ENCODE measurements at regions not wholly inside any gene's neighbourhood (a gene's known extent, or its start where the extent isn't known, plus 50 kb on each side); places are given as distances from the start of the nearest gene placed in this dataset.
"Not testable (repeated sequence)": the region's sequence is repeated elsewhere in the genome, so short reads cannot be mapped to it uniquely, and the experiment has no call there.

DNA sequence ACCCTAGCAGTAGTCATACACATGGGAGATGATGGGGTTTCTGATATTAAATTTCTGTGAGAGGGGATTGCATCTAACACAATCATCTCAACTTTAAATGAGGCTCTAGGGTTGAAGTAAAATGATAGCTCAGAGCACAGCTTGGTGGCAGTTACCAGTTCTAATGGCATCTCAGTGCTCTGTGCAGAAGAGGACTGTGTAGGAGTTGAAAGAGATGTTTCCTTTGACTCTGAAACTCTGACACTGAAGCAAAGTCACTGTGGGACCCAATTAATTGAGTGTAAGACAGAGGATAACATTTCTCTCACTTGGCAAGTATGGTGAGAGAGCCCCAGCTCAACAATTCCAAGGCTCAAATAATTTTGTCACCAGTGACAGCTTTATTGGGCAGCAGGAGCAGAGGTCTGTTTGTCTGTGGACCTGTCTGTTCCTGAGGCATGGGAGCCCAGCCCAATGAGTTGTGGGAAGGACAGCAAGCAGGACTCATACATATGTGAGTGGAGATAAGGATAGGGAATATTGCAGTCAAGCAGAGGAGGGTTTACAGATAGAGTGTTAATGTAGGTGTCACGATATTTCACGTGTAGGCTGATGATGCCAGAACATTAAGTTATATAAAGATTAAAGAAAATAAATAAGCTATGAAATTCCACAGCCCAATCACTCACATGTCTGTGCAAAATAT lies 76.7 kb upstream of the NAF1 start:
- TF ChIP-seq, protein P1, sequence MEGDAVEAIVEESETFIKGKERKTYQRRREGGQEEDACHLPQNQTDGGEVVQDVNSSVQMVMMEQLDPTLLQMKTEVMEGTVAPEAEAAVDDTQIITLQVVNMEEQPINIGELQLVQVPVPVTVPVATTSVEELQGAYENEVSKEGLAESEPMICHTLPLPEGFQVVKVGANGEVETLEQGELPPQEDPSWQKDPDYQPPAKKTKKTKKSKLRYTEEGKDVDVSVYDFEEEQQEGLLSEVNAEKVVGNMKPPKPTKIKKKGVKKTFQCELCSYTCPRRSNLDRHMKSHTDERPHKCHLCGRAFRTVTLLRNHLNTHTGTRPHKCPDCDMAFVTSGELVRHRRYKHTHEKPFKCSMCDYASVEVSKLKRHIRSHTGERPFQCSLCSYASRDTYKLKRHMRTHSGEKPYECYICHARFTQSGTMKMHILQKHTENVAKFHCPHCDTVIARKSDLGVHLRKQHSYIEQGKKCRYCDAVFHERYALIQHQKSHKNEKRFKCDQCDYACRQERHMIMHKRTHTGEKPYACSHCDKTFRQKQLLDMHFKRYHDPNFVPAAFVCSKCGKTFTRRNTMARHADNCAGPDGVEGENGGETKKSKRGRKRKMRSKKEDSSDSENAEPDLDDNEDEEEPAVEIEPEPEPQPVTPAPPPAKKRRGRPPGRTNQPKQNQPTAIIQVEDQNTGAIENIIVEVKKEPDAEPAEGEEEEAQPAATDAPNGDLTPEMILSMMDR (conservative IDR thresholded peaks at IDR 0.05), result no peak
- Mint-ChIP-seq H3K4me3 (no peak overlapping the region), H3K27ac (no peak overlapping the region), H3K36me3 (no peaks in the 10 kb centered on the region), H3K4me1 (ENCODE audit: unreplicated experiment) (no peaks in the 10 kb centered on the region), H3K27me3 (no peaks in the 10 kb centered on the region), H3K9me3 (no peaks in the 10 kb centered on the region)
- DNase-seq (ENCODE audit: extremely low spot score, unreplicated experiment), result no peak

DNA sequence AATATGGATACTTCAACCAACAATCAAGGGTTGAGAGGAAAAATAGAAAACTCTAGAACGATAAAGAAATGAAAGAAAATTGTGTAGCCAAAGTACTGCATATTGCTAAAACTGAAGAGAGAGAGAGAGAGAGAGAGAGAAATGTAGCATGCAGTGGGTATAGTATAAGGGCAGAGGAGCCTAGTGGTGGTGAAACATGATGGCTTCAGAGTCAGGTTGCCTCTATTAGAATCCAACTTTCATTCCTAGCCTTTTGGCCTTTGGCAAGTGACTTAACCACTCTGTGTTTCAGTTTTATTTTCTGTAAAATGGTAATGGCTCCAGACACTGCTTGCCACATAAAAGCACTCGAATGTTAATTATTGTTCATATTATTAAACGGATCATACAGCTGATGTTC lies 71.2 kb upstream of the NAF1 start:
- no peak overlapping the region for H3K27ac Mint-ChIP-seq
- no peak for DNase-seq (ENCODE audit: extremely low spot score, unreplicated experiment)
- TF ChIP-seq, protein P1 (conservative IDR thresholded peaks at IDR 0.05), result no peak
- H3K36me3 Mint-ChIP-seq, result no peaks in the 10 kb centered on the region
- no peak overlapping the region for H3K4me3 Mint-ChIP-seq
- no peaks in the 10 kb centered on the region for H3K27me3 Mint-ChIP-seq
- no peaks in the 10 kb centered on the region for H3K4me1 Mint-ChIP-seq (ENCODE audit: unreplicated experiment)
- peaks cover 5% of the 10 kb centered on the region for H3K9me3 Mint-ChIP-seq

DNA sequence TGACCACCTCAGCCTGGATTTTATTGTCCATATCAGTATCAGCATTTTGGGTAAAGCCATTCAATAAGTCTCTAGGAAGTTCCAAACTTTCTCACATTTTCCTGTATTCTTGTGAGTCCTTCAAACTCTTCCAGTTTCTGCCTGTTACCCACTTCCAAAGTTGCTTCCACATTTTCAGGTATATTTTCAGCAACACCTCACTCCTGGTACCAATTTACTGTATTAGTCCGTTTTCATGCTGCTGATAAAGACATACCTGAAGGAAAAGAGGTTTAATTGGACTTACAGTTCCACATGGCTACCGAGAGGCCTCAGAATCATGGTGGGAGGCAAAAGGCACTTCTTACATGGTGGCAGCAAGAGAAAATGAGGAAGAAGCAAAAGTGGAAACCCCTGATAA lies 69.7 kb upstream of the NAF1 start:
- not testable (repeated sequence) for H3K36me3 Mint-ChIP-seq; H3K27ac Mint-ChIP-seq; H3K9me3 Mint-ChIP-seq; H3K27me3 Mint-ChIP-seq; DNase-seq (ENCODE audit: extremely low spot score, unreplicated experiment); H3K4me3 Mint-ChIP-seq; H3K4me1 Mint-ChIP-seq (ENCODE audit: unreplicated experiment)

DNA sequence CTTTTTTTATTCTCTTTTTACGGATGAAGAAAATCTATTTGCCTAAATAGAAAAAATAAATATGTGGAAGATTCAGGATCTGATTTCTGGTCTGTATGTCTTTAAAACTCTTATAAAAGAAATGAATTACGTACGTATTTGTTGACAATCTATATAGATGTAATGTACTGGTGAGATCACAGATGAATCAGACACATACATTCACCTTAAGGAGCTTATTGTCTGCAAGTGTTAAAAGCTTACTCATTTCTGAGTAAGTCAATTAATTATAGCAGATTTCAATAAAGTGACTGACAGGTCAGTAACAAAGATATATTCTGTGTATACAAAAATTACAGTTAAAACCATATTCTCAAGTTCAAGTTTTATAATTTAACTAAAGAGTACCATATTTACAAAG lies 66.6 kb upstream of the NAF1 start:
- Mint-ChIP-seq H3K36me3 (no peaks in the 10 kb centered on the region), H3K27me3 (no peaks in the 10 kb centered on the region), H3K9me3 (peaks cover 5% of the 10 kb centered on the region), H3K4me3 (no peak overlapping the region), H3K27ac (no peak overlapping the region), H3K4me1 (ENCODE audit: unreplicated experiment) (no peaks in the 10 kb centered on the region)
- no peak for DNase-seq (ENCODE audit: extremely low spot score, unreplicated experiment)
- TF ChIP-seq, protein P1 (conservative IDR thresholded peaks at IDR 0.05), result no peak

DNA sequence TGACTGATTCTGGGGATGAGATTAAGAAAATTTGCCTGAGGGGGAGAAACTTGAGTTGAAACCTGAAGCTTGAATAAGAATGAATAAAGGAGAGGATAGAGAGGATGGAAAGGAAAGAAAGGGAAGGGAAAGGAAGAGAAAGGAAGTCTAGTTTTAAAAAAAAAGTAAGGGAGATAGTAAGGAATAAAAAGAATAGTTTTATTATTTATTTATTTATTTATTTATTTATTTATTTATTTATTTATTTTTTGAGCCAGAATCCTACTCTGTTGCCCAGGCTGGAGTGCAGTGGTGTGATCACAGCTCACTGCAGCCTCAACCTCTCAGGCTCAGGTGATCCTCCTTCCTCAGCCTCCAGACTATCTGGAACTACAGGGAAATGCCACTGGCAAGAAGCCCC lies 62.0 kb upstream of the NAF1 start:
- Mint-ChIP-seq H3K27me3 (no peaks in the 10 kb centered on the region), H3K4me3 (no peak overlapping the region), H3K9me3 (no peaks in the 10 kb centered on the region), H3K27ac (no peak overlapping the region), H3K36me3 (no peaks in the 10 kb centered on the region), H3K4me1 (ENCODE audit: unreplicated experiment) (no peaks in the 10 kb centered on the region)
- no peak for DNase-seq (ENCODE audit: extremely low spot score, unreplicated experiment)
- TF ChIP-seq, protein P1 (conservative IDR thresholded peaks at IDR 0.05), result no peak

DNA sequence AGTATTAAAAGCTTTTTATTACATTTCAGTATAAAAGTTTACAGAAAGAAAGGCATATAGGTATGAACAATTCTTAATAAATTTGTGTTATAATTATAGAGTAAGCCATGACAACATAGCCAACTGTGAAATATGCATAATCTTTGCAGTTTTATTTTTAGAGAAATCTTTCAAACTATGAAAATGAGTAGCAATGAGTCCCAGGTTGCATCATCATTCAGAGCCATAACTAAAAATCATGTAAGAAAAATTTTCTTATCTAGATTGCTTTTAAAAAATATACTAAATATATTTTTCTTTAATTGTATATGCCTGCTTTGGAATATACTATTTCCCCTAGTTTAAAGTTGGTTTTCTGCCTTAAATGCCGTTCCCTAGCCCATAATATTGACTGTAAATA lies 54.8 kb upstream of the NAF1 start:
- DNase-seq (ENCODE audit: extremely low spot score, unreplicated experiment), result no peak
- TF ChIP-seq, protein P1 (conservative IDR thresholded peaks at IDR 0.05), result no peak
- H3K27ac Mint-ChIP-seq, result no peak overlapping the region
- no peak overlapping the region for H3K4me3 Mint-ChIP-seq
- H3K27me3 Mint-ChIP-seq, result no peaks in the 10 kb centered on the region
- no peaks in the 10 kb centered on the region for H3K4me1 Mint-ChIP-seq (ENCODE audit: unreplicated experiment)
- H3K36me3 Mint-ChIP-seq, result no peaks in the 10 kb centered on the region
- no peaks in the 10 kb centered on the region for H3K9me3 Mint-ChIP-seq

Data from type B pancreatic cell (in vitro differentiated cells).